TTC549 (cell line): ENCODE measurements at regions not wholly inside any gene's neighbourhood (a gene's known extent, or its start where the extent isn't known, plus 50 kb on each side); places are given as distances from the start of the nearest gene placed in this dataset.
"Not testable (repeated sequence)": the region's sequence is repeated elsewhere in the genome, so short reads cannot be mapped to it uniquely, and the experiment has no call there.

Experiments used
- FAIRE-seq: peaks from 2 replicates; lab custom pipeline; 2012; peaks lifted over from hg19 to GRCh38; lab: Jason Lieb, UNC

DNA sequence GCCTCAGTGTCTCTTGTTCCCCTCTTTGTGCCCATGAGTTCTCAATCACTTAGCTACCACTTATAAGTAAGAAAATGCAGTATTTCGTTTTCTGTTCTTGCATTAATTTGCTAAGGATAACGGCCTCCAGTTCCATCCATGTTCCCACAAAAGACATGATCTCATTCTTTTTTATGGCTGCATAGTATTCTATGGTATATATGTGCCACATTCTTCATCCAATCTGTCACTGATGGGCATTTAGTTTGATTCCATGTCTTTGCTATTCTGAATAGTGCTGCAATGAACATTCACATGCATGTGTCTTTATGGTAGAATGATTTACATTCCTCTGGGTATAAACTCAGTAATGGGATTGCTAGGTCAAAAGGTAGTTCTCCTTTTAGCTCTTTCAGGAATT, 283.2 kb upstream of the HNRNPA3 start:
- not testable (repeated sequence) for FAIRE-seq

DNA sequence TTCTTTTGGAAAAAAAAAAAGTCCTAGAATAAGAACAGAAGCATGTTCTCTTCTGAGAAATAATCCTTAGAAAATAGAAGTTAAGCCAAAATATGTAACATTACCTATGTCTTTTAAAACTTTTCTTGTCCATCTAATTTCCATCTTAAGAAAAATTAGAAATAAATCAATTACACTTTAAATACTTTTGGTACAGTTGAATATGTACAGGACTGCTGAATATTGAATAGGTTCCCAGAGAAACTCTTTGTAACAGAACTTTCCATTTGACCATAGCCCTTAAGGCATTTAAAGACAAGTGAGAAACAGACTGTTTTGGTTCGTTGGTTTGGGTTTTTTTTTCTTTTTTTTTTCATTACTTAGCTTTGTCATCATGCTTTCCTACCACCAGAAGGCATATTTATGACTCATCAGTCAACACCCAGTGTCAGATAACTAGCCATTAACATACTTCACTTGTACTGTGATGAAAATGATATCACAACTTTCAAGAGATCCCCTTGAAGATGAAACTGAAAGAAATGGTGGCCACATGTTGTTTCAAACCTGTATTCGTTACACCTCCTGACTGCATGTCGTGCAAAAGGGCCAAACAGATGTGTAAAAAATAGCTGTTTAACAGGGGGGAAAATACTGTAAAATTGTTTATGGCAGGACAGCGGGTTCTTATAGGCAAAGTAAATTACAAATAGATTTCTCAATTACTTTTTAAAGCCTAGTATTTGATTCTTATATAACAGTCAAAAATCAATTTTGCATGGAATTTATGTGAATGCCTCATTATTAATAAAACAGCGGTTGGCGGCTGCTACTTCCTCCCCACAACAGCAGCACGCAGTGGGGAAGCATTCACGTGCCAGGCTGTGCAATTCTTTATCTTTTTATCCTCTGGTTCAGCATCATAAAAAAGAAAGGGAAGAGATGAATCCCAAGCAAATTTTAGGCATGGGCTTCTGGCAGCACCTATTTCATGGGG, 280.7 kb upstream of the HNRNPA3 start:
- FAIRE-seq, result peak; percentile 66

DNA sequence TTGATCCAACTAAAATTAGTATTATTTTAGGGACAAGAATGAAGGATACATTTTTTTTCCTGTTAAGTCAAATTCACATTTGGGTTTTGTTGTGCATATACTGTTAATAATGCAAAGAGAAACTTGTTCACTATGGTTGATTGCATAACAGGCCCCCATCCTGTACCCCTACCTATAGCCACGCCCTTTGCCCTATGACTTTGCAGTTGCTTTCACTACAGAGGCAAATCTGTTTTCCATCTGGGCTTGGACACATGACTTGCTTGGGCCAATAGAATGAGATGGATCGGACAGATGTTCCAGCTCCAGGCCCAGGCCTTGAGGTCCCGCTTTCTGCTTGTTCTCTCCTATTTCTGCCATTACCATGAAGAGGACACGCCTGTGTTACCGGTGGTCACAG, 278.5 kb upstream of the HNRNPA3 start:
- FAIRE-seq, result no peak

DNA sequence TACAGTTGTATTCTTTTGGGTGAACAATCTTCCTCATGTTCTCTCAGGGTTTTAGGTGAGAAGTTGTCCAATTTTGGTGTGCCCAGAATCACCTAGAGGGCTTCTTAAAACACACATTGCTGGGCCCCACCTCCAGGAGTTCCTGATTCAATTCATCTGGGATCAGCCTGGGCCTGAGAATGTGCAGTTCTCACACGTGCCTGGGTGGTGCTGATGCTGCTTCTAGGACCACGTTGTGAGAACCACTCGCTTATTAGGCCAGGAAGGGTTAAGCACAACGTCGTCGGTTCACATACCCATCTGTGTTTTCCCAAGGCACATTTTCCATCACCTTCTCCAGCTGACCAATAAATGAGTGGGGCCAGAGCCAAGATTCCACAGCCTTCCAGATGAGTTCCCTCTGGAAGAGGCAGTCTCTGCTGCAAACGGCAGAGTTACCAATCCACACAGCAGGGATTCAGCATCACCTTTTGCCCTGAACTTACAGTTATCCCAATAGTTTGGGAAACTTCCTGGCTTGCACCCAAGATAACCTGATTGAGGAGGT, 277.7 kb upstream of the HNRNPA3 start:
- FAIRE-seq, result no peak

DNA sequence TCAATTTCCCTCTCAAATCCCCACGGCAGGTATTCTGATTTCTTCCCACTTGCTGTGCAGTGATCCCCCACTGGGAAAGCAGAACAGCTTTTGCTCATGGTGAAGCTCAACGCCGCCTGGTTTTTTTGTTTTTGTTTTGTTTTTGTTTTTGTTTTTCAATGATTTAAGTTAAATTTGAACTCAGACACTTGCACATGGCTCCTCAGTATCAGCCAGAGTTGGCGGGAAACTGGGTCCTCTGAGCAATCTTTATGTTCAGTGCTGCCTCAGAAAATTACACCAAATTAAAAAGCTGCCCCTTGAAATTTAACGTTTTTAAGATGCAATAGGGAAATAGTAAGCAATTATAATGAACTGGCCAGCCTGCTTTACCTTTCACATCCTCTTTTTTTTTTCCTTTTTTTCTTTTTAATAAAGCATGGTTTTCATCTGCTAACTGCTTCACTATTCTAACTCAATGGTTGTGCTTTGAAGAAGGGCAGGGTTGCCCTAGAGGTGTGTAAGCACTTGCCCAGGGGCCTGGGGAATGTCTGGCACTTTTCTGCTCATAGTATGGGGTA, 277.0 kb upstream of the HNRNPA3 start:
- FAIRE-seq, result no peak

DNA sequence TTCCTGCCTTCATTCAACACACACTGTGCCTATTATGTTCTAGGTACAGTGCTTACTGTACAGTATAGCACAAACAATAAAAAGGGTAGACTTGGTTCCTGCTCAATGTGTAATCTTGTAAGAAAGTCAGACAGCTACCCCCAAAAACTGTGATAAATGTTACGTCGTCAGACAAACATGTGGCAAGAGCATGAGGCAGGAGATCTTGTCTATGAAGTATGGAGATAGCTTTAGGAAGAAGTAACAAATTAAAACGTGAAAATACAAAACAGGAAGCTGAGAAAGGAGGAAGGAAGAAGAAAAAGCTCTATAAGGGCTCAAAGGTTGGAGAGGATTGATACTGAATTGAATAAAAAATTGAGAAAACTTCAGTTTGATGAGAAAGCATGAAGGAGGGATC, 276.2 kb upstream of the HNRNPA3 start:
- no peak for FAIRE-seq

DNA sequence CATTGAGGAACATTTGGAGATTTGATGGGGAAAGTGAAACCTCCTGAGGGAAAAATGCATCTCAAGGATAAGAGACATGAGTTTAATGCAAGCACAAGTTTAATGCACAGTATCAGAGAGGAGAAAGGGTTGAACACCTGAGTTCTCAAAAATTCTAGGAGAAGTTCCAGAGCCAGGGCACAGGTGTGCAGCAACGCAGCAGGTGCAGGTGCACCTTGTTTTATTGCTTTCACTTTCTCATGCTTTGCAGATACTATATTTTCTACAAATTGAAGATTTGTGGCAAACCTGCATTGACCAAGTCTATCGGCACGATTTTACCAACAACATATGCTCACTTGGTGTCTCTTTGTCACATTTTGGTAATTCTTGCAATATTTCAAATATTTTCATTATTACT, 267.6 kb upstream of the HNRNPA3 start:
- no peak for FAIRE-seq

DNA sequence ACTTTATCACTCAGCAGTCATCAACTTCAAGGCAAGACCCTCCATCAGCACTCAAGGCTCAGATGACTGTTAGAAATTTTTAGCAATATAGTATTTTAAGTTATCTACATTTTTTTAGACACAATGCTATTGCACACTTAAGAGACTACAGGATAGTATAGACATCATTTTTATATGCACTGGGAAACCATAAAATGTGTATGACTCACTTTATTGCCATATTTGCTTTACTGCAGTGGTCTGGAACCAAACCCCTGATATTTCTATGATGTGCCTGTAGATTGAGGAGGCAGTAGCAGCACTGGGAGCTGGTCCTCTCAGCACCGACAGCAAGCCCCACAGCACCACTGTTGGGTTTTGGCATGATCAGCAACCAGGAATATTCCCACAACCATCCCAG, 264.8 kb upstream of the HNRNPA3 start:
- no peak for FAIRE-seq

DNA sequence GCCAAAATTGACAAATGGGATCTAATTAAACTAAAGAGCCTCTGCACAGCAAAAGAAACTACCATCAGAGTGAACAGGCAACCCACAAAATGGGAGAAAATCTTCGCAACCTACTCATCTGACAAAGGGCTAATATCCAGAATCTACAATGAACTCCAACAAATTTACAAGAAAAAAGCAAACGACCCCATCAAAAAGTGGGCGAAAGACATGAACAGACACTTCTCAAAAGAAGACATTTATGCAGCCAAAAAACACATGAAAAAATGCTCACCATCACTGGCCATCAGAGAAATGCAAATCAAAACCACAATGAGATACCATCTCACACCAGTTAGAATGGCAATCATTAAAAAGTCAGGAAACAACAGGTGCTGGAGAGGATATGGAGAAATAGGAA, 261.4 kb upstream of the HNRNPA3 start:
- FAIRE-seq, result not testable (repeated sequence)

DNA sequence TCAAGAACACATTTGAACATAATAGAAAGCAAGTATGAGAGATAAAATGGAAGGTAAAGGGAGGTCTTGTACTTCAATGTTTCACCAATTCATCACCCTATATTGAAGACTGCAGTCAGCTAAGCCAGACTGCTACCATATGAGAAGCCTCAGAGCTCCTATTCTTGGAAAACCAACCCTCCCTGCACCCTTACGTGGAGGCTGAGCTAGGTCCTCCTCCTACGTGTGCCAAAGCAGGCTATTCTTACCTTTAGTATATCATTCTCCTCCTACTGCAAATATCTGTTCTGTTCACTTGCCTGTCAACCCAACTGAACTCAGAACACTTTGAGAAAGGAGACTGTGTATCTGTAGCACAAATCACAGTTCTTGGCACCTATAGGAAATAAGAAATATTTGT, 255.8 kb upstream of the HNRNPA3 start:
- FAIRE-seq, result no peak

DNA sequence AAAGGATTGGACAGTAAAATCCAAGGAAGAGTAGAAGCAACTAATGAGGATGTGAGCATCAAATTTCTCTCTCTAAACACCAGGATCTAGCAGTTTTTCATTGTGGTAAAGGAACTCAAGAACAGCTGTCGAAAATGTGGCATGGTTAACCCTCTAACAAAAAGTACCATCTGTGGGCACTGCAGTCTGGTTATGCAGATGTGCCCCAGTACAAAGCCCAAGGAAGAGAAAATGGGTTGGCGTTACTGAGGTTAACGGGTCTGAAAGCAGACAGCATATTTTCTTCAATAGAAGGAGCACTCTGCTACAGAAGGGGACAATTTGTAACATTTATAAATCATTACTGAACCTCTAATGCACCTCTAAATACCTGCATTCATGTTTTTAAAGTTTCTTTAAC, 253.0 kb upstream of the HNRNPA3 start:
- no peak for FAIRE-seq

DNA sequence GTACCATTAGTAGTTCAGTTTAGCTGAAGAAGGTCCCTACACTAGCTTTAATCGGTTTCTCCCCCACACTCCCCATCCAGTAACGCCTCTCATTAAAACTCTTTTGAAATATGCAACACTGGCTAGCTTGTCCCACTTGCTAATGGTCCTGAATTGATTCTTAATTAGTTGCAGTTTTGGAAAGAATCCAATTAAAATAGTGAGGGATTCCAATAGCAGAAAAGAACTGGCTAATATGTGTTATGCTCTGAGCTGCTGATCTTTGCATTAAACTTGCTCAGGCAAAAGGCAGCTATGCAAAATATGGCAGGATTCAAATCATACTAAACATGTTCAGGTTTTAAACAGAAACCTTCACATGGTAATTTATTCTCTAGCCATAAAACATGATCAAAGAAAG, 252.5 kb upstream of the HNRNPA3 start:
- FAIRE-seq, result no peak

DNA sequence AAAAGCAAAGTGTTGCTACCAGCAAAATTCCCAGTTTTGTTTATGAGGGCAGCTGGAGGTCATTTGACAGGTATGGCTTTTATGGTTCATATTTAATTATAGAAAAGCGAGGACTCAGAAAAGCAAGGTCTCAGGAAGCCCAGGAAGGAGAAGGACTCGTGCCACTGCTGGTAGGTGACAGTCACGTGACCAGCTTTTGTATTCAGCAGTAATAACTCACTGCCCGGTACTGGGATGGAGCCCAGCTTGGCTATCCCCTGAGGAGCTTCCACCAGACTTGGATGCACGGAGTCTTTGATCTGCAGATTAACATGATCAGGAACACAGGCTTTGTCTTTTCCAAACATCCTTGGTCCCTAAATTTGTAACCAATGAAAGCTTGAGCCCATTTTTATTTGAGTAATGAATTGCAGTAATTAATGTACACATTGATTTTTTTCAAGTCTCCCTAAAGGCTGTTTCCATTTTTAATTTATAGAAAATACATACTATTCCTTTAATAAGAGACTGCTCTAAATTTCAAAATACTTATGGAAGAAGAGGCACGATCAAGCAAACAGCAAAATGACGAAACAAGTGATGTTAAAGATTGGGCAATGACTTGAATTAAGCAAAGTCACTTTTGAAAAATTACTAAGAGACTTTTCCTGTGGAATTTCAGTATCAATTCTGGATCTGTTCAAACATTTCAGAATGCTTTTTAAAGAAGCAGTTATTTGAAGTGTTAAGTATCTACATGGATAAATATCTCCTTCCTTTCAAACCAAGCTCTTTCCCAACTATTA, 251.7 kb upstream of the HNRNPA3 start:
- FAIRE-seq, result no peak

DNA sequence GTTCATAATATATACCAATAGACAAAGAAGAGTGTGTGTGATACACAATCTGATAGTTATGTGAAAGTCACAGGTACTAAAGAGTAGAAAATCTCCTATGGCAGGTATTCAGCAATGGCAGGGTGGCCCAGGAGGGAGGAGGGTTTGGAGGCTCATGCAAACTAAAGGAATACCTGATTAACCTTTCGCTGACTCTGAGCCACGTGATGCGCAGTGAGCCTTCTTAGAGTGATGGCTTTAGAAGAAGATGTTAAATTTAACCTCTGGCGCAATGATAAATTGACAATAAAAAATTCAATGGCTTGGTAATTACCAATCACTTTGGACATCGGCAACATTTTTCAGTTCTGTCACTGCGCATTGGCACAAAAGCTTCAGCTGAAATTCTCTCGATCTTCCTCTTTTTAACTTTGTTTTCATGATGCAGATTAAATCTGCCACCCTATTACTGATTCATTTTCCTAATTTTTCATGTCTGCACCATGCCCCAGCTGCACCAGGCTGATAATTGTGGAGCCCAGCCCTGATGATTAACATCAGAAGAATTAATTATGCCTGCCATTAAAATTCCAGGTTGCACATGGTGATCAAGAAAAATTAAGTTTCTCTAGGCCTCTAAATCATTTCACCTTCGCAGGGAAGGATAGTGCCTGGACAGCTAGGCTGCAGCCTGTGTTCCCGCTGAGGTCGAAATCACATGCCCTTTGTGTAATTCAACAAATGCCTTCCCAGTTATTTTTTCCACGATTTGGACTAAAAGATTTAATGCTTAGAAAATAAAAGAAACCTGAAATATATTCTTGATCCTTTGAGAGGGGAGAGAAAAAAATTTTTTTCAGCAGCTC, 250.6 kb upstream of the HNRNPA3 start:
- FAIRE-seq, result no peak

DNA sequence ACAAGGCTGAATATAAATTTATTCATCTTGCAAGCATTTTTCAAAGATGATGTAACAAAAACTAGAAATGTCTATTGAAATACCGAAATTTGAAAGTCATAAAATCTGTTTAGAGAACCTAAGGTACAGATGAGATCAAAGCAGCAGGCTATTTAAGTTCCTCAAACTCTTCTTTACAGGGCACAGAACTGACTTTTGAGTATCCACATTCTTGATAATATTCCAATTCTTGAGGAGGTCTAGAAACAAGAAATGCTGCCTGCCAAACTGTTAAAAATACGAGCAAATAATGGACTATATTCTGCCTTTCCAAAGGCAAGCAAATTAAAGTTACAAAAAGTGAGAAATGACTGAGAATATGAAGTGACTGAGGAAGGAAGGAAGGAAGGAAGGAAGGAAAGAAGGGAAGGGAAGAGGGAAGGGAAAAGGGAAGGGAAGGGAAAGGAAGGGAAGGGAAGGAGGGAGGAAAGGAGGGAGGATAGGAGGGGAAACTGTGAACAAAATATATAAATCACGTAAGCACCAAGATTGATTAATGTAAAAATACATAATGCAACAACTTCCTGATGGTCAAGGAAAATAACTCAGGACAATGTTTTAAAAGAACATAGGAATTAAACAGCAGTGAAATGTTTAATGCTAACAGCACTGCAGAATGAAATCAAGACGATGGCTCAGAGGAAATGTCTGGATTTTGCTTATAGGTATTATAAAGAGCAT, 248.9 kb upstream of the HNRNPA3 start:
- no peak for FAIRE-seq

DNA sequence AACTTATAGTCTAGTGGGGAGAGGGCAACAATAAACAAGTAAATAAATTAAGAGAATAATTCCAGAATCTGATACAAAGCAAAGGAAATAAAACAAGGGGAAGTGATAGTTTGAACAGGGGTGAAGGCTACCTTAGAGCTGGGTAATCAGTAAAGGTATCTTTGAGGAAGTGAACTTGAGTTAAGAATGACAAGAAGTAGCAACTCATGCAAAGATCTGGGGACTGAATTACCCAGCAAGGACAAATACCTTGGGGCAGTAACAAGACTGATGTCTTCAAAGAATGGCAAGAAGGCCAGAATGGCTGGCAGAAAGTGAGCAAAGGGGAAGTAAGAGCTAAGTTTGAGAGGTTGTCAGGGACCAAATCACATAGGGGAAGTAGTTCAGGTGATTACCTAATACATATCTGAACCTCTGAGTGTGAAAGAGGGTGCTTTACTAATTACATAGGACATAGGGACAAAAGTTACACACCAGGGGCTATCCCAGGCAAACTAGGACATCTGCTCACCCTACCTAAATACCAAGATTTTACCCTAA, 244.6 kb upstream of the HNRNPA3 start:
- FAIRE-seq, result no peak

DNA sequence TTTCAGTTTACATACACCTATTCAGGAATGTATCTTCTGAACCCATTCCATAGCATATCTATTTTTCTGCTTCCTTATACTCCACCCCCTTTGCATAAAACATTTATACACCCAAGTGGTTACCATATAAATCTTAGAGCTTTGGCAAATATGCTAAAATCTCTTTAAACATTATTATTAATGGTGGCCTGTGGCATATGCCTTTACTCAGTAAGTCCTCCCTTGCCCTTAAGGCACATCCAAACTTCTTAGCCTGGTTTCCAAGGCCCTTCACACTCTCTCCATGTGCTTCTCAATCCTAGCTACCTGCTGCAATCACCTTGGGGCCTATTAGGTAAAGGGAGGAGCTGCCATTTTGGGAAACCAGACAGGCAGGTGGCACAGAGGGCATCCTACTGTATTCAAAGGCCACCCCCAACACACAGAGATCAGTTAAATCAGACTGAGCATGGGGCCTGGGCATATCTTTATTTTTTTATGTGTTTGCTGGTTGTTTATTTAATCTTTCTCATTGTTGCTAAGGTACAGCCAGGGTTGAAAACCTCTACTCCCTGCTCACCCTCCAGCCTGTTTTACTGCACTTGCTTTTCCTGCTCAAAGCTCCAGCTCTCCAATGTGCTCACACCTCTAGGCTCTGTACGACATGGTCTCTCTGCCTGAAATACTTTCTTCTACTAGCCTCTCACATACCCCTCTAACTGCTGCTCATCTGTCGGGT, 242.8 kb upstream of the HNRNPA3 start:
- no peak for FAIRE-seq

DNA sequence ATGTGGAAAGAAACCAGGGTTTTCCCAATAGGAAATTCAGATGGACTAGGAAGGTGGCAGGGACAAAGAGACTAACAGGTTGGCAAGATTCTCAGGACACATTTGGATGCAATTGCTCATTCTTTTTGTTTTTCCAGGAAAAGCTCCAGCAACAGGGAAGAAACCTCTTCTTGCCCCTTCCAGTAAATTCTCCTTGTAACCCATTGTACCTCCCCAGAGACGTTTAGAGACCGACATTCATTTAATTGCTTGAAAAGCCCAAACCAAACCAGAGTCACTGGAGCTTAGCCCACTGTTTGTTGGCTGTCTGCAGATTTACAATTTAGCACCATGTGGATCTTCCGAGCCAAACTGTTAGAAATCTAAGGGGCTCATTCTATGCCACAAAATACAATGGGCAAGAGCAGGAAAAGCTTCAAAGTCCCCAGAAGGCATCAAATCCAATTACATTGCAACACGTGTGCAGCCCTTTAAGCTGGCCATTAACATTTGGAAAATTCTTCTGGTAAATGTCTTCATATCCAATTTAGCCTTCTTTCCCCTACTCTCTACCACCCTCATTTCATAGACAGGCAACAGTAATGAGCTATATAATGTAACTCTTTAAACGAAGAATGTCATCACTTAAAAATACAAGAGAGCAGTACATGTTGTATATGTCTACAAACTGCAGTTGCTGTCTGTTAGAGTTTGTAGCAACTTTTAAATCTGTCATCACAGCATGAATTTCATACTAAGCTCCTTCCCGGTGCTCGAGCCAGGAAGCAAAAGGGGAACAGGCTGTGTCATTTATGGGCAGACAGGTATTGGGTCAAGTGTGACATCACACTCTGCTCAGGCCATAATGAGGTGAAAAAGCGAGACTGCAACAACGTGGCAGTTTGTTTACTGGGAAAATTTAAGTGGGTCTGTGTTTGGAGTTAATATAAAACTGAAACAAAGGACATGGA, 235.6 kb upstream of the HNRNPA3 start:
- FAIRE-seq, result no peak

DNA sequence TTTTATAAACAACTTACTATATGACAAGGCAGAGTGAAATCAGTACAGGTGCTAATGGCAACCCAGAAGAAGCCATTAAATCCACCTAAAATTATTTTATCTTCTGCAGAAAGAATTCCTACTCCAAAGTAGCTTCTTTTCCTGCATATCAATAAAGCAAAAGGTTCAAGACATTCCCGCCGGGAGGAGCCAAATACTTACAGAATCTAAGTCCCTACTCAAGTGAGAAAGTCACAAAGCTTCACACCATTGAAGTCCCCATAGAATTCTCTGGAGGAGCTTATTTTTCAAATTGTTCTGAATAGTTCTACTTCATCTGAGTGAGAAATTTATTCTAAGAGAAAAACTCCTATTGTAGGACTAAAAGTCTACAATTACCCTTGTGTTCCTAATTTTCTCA, 233.7 kb upstream of the HNRNPA3 start:
- FAIRE-seq, result no peak
